GM12874 (cell line): ENCODE measurements at regions not wholly inside any gene's neighbourhood (a gene's known extent, or its start where the extent isn't known, plus 50 kb on each side); places are given as distances from the start of the nearest gene placed in this dataset.

ENCODE experiments used
- CTCF ChIP-seq: IDR thresholded peaks from 2 replicates; pipeline ENCODE4 v1.5.1; 2011; ENCODE audit warnings: low read depth, mild to moderate bottlenecking, control low read depth, low read length, moderate library complexity; ENCODE audit not compliant: insufficient read depth

- TF ChIP-seq CTCF, result no peak
Measured at GRCh38 chr21:15363921-15364320, 299.1 kb upstream of the NRIP1 start.

GRCh38 chr21:15365751-15366392 is 301.1 kb upstream of the NRIP1 start:
- TF ChIP-seq CTCF, result no peak

GRCh38 chr21:15366555-15366954 is 301.8 kb upstream of the NRIP1 start:
- TF ChIP-seq CTCF, result no peak

GRCh38 chr21:15367061-15367626 is 302.3 kb upstream of the NRIP1 start:
- no peak for TF ChIP-seq CTCF

- TF ChIP-seq CTCF, result no peak
Measured at GRCh38 chr21:15370462-15370975, 305.7 kb upstream of the NRIP1 start.

- TF ChIP-seq CTCF, result no peak
Measured at GRCh38 chr21:15373941-15374340, 309.1 kb upstream of the NRIP1 start.

- no peak for TF ChIP-seq CTCF
Measured at GRCh38 chr21:15379776-15380175, 315.0 kb upstream of the NRIP1 start.
